Ishikawa (cell line): ENCODE measurements at regions not wholly inside any gene's neighbourhood (a gene's known extent, or its start where the extent isn't known, plus 50 kb on each side); places are given as distances from the start of the nearest gene placed in this dataset.

ENCODE experiments used
- EGR1 ChIP-seq: IDR thresholded peaks from 2 replicates; pipeline ENCODE4 v1.6.1; 2012
- EP300 ChIP-seq: IDR thresholded peaks from 2 replicates; pipeline ENCODE4 v1.6.1; 2012; ENCODE audit warnings: borderline replicate concordance
- FOXM1 ChIP-seq: IDR thresholded peaks from 2 replicates; pipeline ENCODE4 v1.6.1; 2012; ENCODE audit warnings: low read depth, borderline replicate concordance
- MAX ChIP-seq: IDR thresholded peaks from 2 replicates; pipeline ENCODE4 v1.6.1; 2012
- RAD21 ChIP-seq: IDR thresholded peaks from 2 replicates; pipeline ENCODE4 v1.6.1; 2012; ENCODE audit warnings: low read depth

DNA sequence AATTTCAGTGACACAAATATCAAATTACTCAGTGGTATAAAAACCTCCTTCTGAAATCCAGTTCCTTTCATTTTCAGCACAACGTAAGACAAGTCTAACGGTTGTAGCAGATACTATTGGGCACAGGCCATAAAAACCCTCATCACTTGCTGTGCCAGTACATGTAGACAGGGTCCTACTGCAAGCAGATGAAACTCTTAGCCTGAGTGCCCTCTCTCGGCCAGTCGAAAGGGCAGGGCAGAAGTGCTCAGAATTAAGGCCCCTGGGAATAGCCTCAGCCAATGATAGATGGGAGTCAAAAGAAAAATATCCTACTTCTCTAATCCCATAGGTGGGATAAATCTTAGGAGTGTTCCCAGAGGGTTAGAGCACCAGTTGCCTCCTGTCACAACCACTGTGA lies 168.5 kb upstream of the FER start:
- TF ChIP-seq MAX (no peak), RAD21 (no peak), FOXM1 (no peak), EGR1 (no peak), EP300 (no peak)
